HCT116 (cell line): ENCODE measurements at regions not wholly inside any gene's neighbourhood (a gene's known extent, or its start where the extent isn't known, plus 50 kb on each side); places are given as distances from the start of the nearest gene placed in this dataset.

Source experiments
- ATAC-seq: fragments of 200-7000 bp; cut with Tn5 transposase; 2 replicates; pipeline ENCODE4 v1.9.1; 2020; ENCODE audit warnings: mild to moderate bottlenecking, moderate library complexity
- BruUV-seq: library from RNA; stranded (reverse); fragments of 400-500 nt; replicated peaks from 2 replicates; lab custom pipeline; 2021; lab: Mats Ljungman, UMichigan
- CTCF ChIA-PET: fragments of 300-600 bp; sonication (Branson Sonifier 250); formaldehyde crosslinking; loops from one replicate; lab custom pipeline; 2021; ENCODE audit warnings: antibody characterized with exemption; lab: Charles Lee
- POLR2A ChIA-PET: fragments of 300-600, 350-600 bp; sonication (Branson Sonifier 250); formaldehyde crosslinking; loops from one replicate; lab custom pipeline; 2021; ENCODE audit warnings: antibody characterized with exemption; lab: Charles Lee
- RAD21 ChIA-PET, 2 experiments: fragments of 300-600 bp; sonication (Branson Sonifier 250); formaldehyde crosslinking; loops; one replicate each; lab custom pipeline; 2023; ENCODE audit warnings: low total read pairs in 2 of 2; ENCODE audit not compliant: uncharacterized antibody in 2 of 2, unreplicated experiment in 2 of 2, low non-redundant PET in 1 of 2; lab: Charles Lee
- DNase-seq: peaks from one replicate; pipeline ENCODE4 v3.0.0-alpha.2; 2010; ENCODE audit warnings: low read depth, low spot score
- H2AFZ ChIP-seq: fragments of 200-600 bp; shearing (Covaris generic), sonication (generic); 2 replicates; pipeline ENCODE4 v1.6.1; 2017; ENCODE audit warnings: low read depth, mixed run types, mixed read lengths, antibody characterized with exemption, low read length; ENCODE audit not compliant: poor library complexity, severe bottlenecking
- H3K27ac ChIP-seq: 2 replicates; pipeline ENCODE4 v1.5.1; 2012; ENCODE audit warnings: low read depth, low read length
- H3K27me3 ChIP-seq: fragments of 200-600 bp; sonication (generic); 2 replicates; pipeline ENCODE4 v1.6.1; 2016; ENCODE audit warnings: mixed run types, low read length, mixed read lengths; ENCODE audit not compliant: insufficient read depth
- H3K36me3 ChIP-seq, 2 experiments: fragments of 200-500 bp in 1 of 2; fragments of 200-600 bp in 1 of 2; sonication (Bioruptor generic) in 1 of 2; sonication (generic) in 1 of 2; 2 replicates each; pipeline versions ENCODE4 v1.5.1 to v1.6.1; 2014 to 2016; ENCODE audit warnings: low read length in 2 of 2, inconsistent platforms in 1 of 2, mixed read lengths in 1 of 2, mixed run types in 1 of 2; ENCODE audit not compliant: insufficient read depth in 2 of 2, control insufficient read depth in 1 of 2
- H3K4me1 ChIP-seq, 2 experiments: fragments of 200-600 bp in 1 of 2; sonication (generic) in 1 of 2; 2 replicates each; pipeline versions ENCODE4 v1.5.1 to v1.6.1; 2012 to 2017; ENCODE audit warnings: low read length in 2 of 2, inconsistent platforms in 1 of 2, mild to moderate bottlenecking in 1 of 2, mixed read lengths in 1 of 2, mixed run types in 1 of 2, moderate library complexity in 1 of 2; ENCODE audit not compliant: insufficient read depth in 2 of 2, control insufficient read depth in 1 of 2
- H3K4me2 ChIP-seq: fragments of 200-600 bp; sonication (generic); 2 replicates; pipeline ENCODE4 v1.6.1; 2017; ENCODE audit warnings: mixed run types, low read length, mixed read lengths
- H3K4me3 ChIP-seq, 2 experiments: fragments of 200-600 bp in 1 of 2; sonication (generic) in 1 of 2; replicated peaks in 1 of 2; 2 replicates each; pipeline ENCODE4 v1.5.1; 2011 to 2016; ENCODE audit warnings: low read length in 2 of 2, control low read depth in 1 of 2, low read depth in 1 of 2, mild to moderate bottlenecking in 1 of 2, mixed read lengths in 1 of 2, mixed run types in 1 of 2
- H3K79me2 ChIP-seq: fragments of 200-600 bp; sonication (generic); 2 replicates; pipeline ENCODE4 v1.6.1; 2017; ENCODE audit warnings: mild to moderate bottlenecking, mixed run types, low read length, moderate library complexity, mixed read lengths; ENCODE audit not compliant: insufficient read depth
- H3K9ac ChIP-seq: fragments of 200-600 bp; sonication (generic); 2 replicates; pipeline ENCODE4 v1.6.1; 2016; ENCODE audit warnings: low read length, mixed read lengths
- H3K9me2 ChIP-seq: fragments of 200-600 bp; sonication (generic), shearing (Covaris generic); 2 replicates; pipeline ENCODE4 v1.6.1; 2017; ENCODE audit warnings: mixed run types, mild to moderate bottlenecking, moderate library complexity; ENCODE audit not compliant: insufficient read depth
- H3K9me3 ChIP-seq, 2 experiments: fragments of 200-500 bp in 1 of 2; fragments of 200-600 bp in 1 of 2; sonication (Bioruptor generic) in 1 of 2; sonication (generic) in 1 of 2; 2 replicates each; pipeline ENCODE4 v1.6.1; 2014 to 2017; ENCODE audit warnings: low read length in 2 of 2, mixed read lengths in 2 of 2, inconsistent platforms in 1 of 2, low read depth in 1 of 2, mild to moderate bottlenecking in 1 of 2, mixed run types in 1 of 2, moderate library complexity in 1 of 2; ENCODE audit not compliant: control insufficient read depth in 1 of 2, insufficient read depth in 1 of 2
- H4K20me1 ChIP-seq: fragments of 200-600 bp; sonication (generic), shearing (Covaris generic); 2 replicates; pipeline ENCODE4 v1.6.1; 2017; ENCODE audit warnings: mixed run types, mild to moderate bottlenecking, moderate library complexity; ENCODE audit not compliant: insufficient read depth
- CBX3 ChIP-seq: IDR thresholded peaks from 2 replicates; pipeline ENCODE4 v1.6.1; 2012; ENCODE audit warnings: low read depth
- ELF1 ChIP-seq: IDR thresholded peaks from 2 replicates; pipeline ENCODE4 v1.6.1; 2012; ENCODE audit warnings: low read depth, borderline replicate concordance
- EZH2phosphoT487 ChIP-seq: fragments of 200-600 bp; IDR thresholded peaks from 2 replicates; pipeline ENCODE4 v1.6.1; 2018; ENCODE audit warnings: antibody characterized with exemption, borderline replicate concordance
- FOSL1 ChIP-seq: IDR thresholded peaks from 2 replicates; pipeline ENCODE4 v1.6.1; 2012; ENCODE audit warnings: low read depth
- JUND ChIP-seq: IDR thresholded peaks from 2 replicates; pipeline ENCODE4 v1.6.1; 2012
- POLR2A ChIP-seq: IDR thresholded peaks from 2 replicates; pipeline ENCODE4 v1.7.0; 2011; ENCODE audit warnings: borderline replicate concordance; ENCODE audit not compliant: insufficient read depth, insufficient read length; ENCODE audit errors: extremely low read depth
- POLR2AphosphoS5 ChIP-seq: IDR thresholded peaks from 2 replicates; pipeline ENCODE4 v1.6.1; 2011; ENCODE audit warnings: mild to moderate bottlenecking, low read depth, low read length, moderate library complexity
- SIN3A ChIP-seq: IDR thresholded peaks from 2 replicates; pipeline ENCODE4 v1.6.1; 2012; ENCODE audit warnings: low read depth
- SP1 ChIP-seq: IDR thresholded peaks from 2 replicates; pipeline ENCODE4 v1.6.1; 2012; ENCODE audit warnings: low read depth
- TCF7L2 ChIP-seq: IDR thresholded peaks from 2 replicates; pipeline ENCODE4 v1.7.0; 2011; ENCODE audit warnings: borderline replicate concordance, inconsistent platforms; ENCODE audit not compliant: insufficient read depth, insufficient read length; ENCODE audit errors: extremely low read depth
- ZFX ChIP-seq: fragments of 450-650 bp; IDR thresholded peaks from 2 replicates; pipeline ENCODE4 v1.6.1; 2017
- ZNF274 ChIP-seq: fragments of 200-500 bp; sonication (Bioruptor generic); IDR thresholded peaks from 2 replicates; pipeline ENCODE4 v1.6.1; 2014; ENCODE audit warnings: mild to moderate bottlenecking, low read depth, low read length, inconsistent platforms
- intact Hi-C: fragments of 100-400 bp; cut with micrococcal nuclease; formaldehyde crosslinking; loops from 2 replicates; pipeline ENCODE4 v1.10.0; 2022
- TF ChIP-seq, protein P1 (sequence below): IDR thresholded peaks from 2 replicates; pipeline ENCODE4 v1.6.1; 2012; ENCODE audit warnings: low read depth
- TF ChIP-seq, protein P2 (sequence below), 3 experiments: fragments of 200-600 bp in 1 of 3; sonication (generic) in 1 of 3; IDR thresholded peaks in 2 of 3; conservative IDR thresholded peaks in 1 of 3; 2 replicates each; pipeline ENCODE4 v1.5.1; 2012 to 2017; ENCODE audit warnings: low read depth in 2 of 3, low read length in 2 of 3, antibody characterized with exemption in 1 of 3, borderline replicate concordance in 1 of 3, control low read depth in 1 of 3, mild to moderate bottlenecking in 1 of 3, mixed read lengths in 1 of 3, mixed run types in 1 of 3, moderate library complexity in 1 of 3; ENCODE audit not compliant: insufficient read depth in 1 of 3
- TF ChIP-seq, protein P3 (sequence below): IDR thresholded peaks from 2 replicates; pipeline ENCODE4 v1.6.1; 2011; ENCODE audit warnings: mild to moderate bottlenecking, low read length, moderate library complexity; ENCODE audit not compliant: insufficient replicate concordance; ENCODE audit errors: extremely low read depth
- TF ChIP-seq, protein P4 (sequence below): IDR thresholded peaks from 2 replicates; pipeline ENCODE4 v1.6.1; 2012

DNA sequence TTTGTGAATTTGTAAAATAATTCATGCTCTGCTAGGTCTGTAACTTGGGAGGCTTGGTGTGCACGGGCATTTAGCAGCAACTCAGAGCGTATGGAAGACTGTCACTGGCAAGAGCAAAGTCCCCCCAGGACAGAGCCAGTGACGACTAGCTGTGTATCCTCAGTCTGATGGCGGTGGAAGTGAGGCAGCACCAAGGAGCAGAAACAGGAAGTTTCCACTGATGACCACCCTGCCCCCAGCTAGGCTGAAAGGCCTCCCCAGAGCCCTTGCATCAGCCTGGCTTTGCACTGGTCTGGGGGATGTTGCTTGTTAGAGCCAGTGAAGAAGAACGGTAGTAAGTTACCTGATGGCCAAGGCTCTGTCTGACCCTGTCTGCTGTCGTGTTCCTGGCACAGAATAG lies 66.8 kb upstream of the ABL1 start:
- H3K9ac ChIP-seq: no peak overlapping the region
- TF ChIP-seq, protein P1, sequence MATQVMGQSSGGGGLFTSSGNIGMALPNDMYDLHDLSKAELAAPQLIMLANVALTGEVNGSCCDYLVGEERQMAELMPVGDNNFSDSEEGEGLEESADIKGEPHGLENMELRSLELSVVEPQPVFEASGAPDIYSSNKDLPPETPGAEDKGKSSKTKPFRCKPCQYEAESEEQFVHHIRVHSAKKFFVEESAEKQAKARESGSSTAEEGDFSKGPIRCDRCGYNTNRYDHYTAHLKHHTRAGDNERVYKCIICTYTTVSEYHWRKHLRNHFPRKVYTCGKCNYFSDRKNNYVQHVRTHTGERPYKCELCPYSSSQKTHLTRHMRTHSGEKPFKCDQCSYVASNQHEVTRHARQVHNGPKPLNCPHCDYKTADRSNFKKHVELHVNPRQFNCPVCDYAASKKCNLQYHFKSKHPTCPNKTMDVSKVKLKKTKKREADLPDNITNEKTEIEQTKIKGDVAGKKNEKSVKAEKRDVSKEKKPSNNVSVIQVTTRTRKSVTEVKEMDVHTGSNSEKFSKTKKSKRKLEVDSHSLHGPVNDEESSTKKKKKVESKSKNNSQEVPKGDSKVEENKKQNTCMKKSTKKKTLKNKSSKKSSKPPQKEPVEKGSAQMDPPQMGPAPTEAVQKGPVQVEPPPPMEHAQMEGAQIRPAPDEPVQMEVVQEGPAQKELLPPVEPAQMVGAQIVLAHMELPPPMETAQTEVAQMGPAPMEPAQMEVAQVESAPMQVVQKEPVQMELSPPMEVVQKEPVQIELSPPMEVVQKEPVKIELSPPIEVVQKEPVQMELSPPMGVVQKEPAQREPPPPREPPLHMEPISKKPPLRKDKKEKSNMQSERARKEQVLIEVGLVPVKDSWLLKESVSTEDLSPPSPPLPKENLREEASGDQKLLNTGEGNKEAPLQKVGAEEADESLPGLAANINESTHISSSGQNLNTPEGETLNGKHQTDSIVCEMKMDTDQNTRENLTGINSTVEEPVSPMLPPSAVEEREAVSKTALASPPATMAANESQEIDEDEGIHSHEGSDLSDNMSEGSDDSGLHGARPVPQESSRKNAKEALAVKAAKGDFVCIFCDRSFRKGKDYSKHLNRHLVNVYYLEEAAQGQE: no peak
- TF ChIP-seq POLR2AphosphoS5 (no peak), SIN3A (no peak), ELF1 (no peak), CBX3 (no peak), TCF7L2 (no peak), SP1 (no peak), JUND (no peak), EZH2phosphoT487 (no peak), FOSL1 (no peak), ZNF274 (no peak), POLR2A (no peak), ZFX (no peak)
- TF ChIP-seq, protein P2, sequence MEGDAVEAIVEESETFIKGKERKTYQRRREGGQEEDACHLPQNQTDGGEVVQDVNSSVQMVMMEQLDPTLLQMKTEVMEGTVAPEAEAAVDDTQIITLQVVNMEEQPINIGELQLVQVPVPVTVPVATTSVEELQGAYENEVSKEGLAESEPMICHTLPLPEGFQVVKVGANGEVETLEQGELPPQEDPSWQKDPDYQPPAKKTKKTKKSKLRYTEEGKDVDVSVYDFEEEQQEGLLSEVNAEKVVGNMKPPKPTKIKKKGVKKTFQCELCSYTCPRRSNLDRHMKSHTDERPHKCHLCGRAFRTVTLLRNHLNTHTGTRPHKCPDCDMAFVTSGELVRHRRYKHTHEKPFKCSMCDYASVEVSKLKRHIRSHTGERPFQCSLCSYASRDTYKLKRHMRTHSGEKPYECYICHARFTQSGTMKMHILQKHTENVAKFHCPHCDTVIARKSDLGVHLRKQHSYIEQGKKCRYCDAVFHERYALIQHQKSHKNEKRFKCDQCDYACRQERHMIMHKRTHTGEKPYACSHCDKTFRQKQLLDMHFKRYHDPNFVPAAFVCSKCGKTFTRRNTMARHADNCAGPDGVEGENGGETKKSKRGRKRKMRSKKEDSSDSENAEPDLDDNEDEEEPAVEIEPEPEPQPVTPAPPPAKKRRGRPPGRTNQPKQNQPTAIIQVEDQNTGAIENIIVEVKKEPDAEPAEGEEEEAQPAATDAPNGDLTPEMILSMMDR (IDR thresholded peaks at IDR 0.05 in 2 of 3, conservative IDR thresholded peaks at IDR 0.05 in 1 of 3; ENCODE audit: borderline replicate concordance in 1 of 3, insufficient read depth in 1 of 3, low read depth in 2 of 3, low read length in 2 of 3): no peak
- TF ChIP-seq, protein P3, sequence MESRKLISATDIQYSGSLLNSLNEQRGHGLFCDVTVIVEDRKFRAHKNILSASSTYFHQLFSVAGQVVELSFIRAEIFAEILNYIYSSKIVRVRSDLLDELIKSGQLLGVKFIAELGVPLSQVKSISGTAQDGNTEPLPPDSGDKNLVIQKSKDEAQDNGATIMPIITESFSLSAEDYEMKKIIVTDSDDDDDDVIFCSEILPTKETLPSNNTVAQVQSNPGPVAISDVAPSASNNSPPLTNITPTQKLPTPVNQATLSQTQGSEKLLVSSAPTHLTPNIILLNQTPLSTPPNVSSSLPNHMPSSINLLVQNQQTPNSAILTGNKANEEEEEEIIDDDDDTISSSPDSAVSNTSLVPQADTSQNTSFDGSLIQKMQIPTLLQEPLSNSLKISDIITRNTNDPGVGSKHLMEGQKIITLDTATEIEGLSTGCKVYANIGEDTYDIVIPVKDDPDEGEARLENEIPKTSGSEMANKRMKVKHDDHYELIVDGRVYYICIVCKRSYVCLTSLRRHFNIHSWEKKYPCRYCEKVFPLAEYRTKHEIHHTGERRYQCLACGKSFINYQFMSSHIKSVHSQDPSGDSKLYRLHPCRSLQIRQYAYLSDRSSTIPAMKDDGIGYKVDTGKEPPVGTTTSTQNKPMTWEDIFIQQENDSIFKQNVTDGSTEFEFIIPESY: no peak
- TF ChIP-seq, protein P4, sequence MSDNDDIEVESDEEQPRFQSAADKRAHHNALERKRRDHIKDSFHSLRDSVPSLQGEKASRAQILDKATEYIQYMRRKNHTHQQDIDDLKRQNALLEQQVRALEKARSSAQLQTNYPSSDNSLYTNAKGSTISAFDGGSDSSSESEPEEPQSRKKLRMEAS: no peak
- CTCF ChIA-PET: no interaction called here

More for the DNA sequence above, 66.8 kb upstream of the ABL1 start:
- no peaks in the 10 kb centered on the region for H3K9me2 ChIP-seq
- BruUV-seq: no TSS peak
- H3K4me1 ChIP-seq: no peaks in the 10 kb centered on the region
- no peaks in the 10 kb centered on the region for H3K36me3 ChIP-seq
- H3K4me3 ChIP-seq: no peak overlapping the region
- DNase-seq (no peak), ATAC-seq (no peak)
- H3K79me2 ChIP-seq: peaks cover 38% of the 10 kb centered on the region
- H3K27ac ChIP-seq: no peak overlapping the region
- intact Hi-C loops: no loop called here
- ChIA-PET RAD21 (no interaction called here), POLR2A (no interaction called here)
- H3K27me3 ChIP-seq: no peaks in the 10 kb centered on the region
- no peak overlapping the region for H2AFZ ChIP-seq
- H3K9me3 ChIP-seq: no peaks in the 10 kb centered on the region
- no peaks in the 10 kb centered on the region for H4K20me1 ChIP-seq
- H3K4me2 ChIP-seq: no peak overlapping the region
